ENCODE measurements at regions not wholly inside any gene's neighbourhood (a gene's known extent, or its start where the extent isn't known, plus 50 kb on each side); places are given as distances from the start of the nearest gene placed in this dataset.
"Not testable (repeated sequence)": the region's sequence is repeated elsewhere in the genome, so short reads cannot be mapped to it uniquely, and the experiment has no call there.

GRCh38 chr12:114501474-114501807 lies 95.5 kb upstream of the TBX5 start:
- TF ChIP-seq MYC (IDR thresholded peaks at IDR 0.05; ENCODE audit: low read depth, low read length) (no peak), CTCF (IDR thresholded peaks at IDR 0.05; ENCODE audit: low read depth, low read length) (no peak), MAX (IDR thresholded peaks at IDR 0.05; ENCODE audit: low read depth, low read length) (no peak), POLR2A (IDR thresholded peaks at IDR 0.05; ENCODE audit: extremely low read depth, insufficient read length) (no peak)
- DNase-seq (ENCODE audit: low read depth) = no peak

GRCh38 chr12:114500775-114501473 lies 95.0 kb upstream of the TBX5 start:
- no peak for DNase-seq (ENCODE audit: low read depth)
- TF ChIP-seq CTCF (IDR thresholded peaks at IDR 0.05; ENCODE audit: low read depth, low read length) (no peak), POLR2A (IDR thresholded peaks at IDR 0.05; ENCODE audit: extremely low read depth, insufficient read length) (no peak), MYC (IDR thresholded peaks at IDR 0.05; ENCODE audit: low read depth, low read length) (no peak), MAX (IDR thresholded peaks at IDR 0.05; ENCODE audit: low read depth, low read length) (no peak)
- no peak overlapping the region for H3K4me3 ChIP-seq (ENCODE audit: low read depth, low read length)

More at GRCh38 chr12:114501474-114501807, 95.5 kb upstream of the TBX5 start:
- H3K4me3 ChIP-seq (ENCODE audit: low read depth, low read length) = no peak overlapping the region

- TF ChIP-seq MAX (IDR thresholded peaks at IDR 0.05; ENCODE audit: low read depth, low read length) (no peak), CTCF (IDR thresholded peaks at IDR 0.05; ENCODE audit: low read depth, low read length) (no peak), POLR2A (IDR thresholded peaks at IDR 0.05; ENCODE audit: extremely low read depth, insufficient read length) (no peak), MYC (IDR thresholded peaks at IDR 0.05; ENCODE audit: low read depth, low read length) (no peak)
- no peak overlapping the region for H3K4me3 ChIP-seq (ENCODE audit: low read depth, low read length)
These were observed 94.2 kb upstream of the TBX5 start for GRCh38 chr12:114500131-114500530.

GRCh38 chr12:114499338-114499737 lies 93.4 kb upstream of the TBX5 start:
- TF ChIP-seq POLR2A (IDR thresholded peaks at IDR 0.05; ENCODE audit: extremely low read depth, insufficient read length) (no peak), MAX (IDR thresholded peaks at IDR 0.05; ENCODE audit: low read depth, low read length) (no peak), CTCF (IDR thresholded peaks at IDR 0.05; ENCODE audit: low read depth, low read length) (no peak), MYC (IDR thresholded peaks at IDR 0.05; ENCODE audit: low read depth, low read length) (no peak)
- DNase-seq (ENCODE audit: low read depth) = no peak

More at GRCh38 chr12:114500131-114500530, 94.2 kb upstream of the TBX5 start:
- no peak for DNase-seq (ENCODE audit: low read depth)

GRCh38 chr12:114491916-114492315 lies 86.0 kb upstream of the TBX5 start:
- DNase-seq (ENCODE audit: low read depth) = no peak
- TF ChIP-seq MYC (IDR thresholded peaks at IDR 0.05; ENCODE audit: low read depth, low read length) (no peak), POLR2A (IDR thresholded peaks at IDR 0.05; ENCODE audit: extremely low read depth, insufficient read length) (no peak), CTCF (IDR thresholded peaks at IDR 0.05; ENCODE audit: low read depth, low read length) (no peak), MAX (IDR thresholded peaks at IDR 0.05; ENCODE audit: low read depth, low read length) (no peak)
- H3K4me3 ChIP-seq (ENCODE audit: low read depth, low read length) = no peak overlapping the region

More at GRCh38 chr12:114499338-114499737, 93.4 kb upstream of the TBX5 start:
- H3K4me3 ChIP-seq (ENCODE audit: low read depth, low read length) = no peak overlapping the region

- not testable (repeated sequence) for H3K4me3 ChIP-seq (ENCODE audit: low read depth, low read length); DNase-seq (ENCODE audit: low read depth)
These were observed 79.0 kb upstream of the TBX5 start for GRCh38 chr12:114484822-114485459.
